RWPE2 (cell line): ENCODE measurements at regions not wholly inside any gene's neighbourhood (a gene's known extent, or its start where the extent isn't known, plus 50 kb on each side); places are given as distances from the start of the nearest gene placed in this dataset.

Experiments
- ATAC-seq: fragments of 200-7000 bp; cut with Tn5 transposase; 3 replicates; pipeline ENCODE4 v1.9.1; 2021; ENCODE audit warnings: low read depth
- DNase-seq: peaks from one replicate; pipeline ENCODE4 v3.0.0-alpha.2; 2020; ENCODE audit warnings: low spot score
- H3K27ac ChIP-seq: fragments of 450-650 bp; 2 replicates; pipeline ENCODE4 v1.5.1; 2017; ENCODE audit warnings: mild to moderate bottlenecking; ENCODE audit not compliant: poor library complexity, severe bottlenecking
- H3K27me3 ChIP-seq: fragments of 250-450 bp; sonication (Bioruptor Pico); 2 replicates; pipeline ENCODE4 v1.5.1; 2021; ENCODE audit warnings: mild to moderate bottlenecking, moderate library complexity; ENCODE audit not compliant: insufficient read depth, poor library complexity, severe bottlenecking
- H3K36me3 ChIP-seq: fragments of 250-450 bp; sonication (Bioruptor Pico); 2 replicates; pipeline ENCODE4 v1.5.1; 2020; ENCODE audit warnings: low read depth, mild to moderate bottlenecking, moderate library complexity
- H3K4me1 ChIP-seq: fragments of 250-450 bp; sonication (Bioruptor Pico); 2 replicates; pipeline ENCODE4 v1.5.1; 2021; ENCODE audit warnings: mild to moderate bottlenecking, moderate library complexity; ENCODE audit not compliant: insufficient read depth, poor library complexity, severe bottlenecking
- H3K4me3 ChIP-seq: fragments of 250-450 bp; sonication (Bioruptor Pico); 2 replicates; pipeline ENCODE4 v1.5.1; 2021; ENCODE audit warnings: mild to moderate bottlenecking, moderate library complexity; ENCODE audit not compliant: severe bottlenecking
- H3K9me3 ChIP-seq: fragments of 250-450 bp; sonication (Bioruptor Pico); 2 replicates; pipeline ENCODE4 v1.5.1; 2021; ENCODE audit warnings: mild to moderate bottlenecking, moderate library complexity; ENCODE audit not compliant: severe bottlenecking
- TF ChIP-seq, protein P1 (sequence below): fragments of 450-650 bp; IDR thresholded peaks from one replicate; pipeline ENCODE4 v1.5.1; 2017; ENCODE audit warnings: mild to moderate bottlenecking, moderate library complexity; ENCODE audit not compliant: poor library complexity, severe bottlenecking

DNA sequence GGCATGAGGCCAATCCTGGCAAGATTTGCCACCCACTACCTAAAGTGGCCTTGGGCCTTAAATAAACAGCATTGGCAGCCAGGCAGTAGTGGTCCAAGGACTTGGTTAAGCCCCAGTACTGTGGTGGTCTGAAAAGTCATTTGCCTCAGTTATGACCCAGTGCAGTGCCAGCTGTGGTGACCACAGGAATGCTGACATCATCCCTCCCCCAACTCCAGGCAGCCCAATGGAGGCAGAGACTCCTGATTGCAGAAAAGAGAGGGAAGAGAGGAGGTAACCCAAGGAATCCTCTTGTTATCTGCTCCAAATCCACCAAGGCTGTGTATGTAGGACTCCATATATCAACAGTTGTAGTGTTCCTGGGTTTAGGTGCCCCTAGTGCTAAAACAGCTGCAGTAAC, 883.6 kb downstream of the SQOR start:
- DNase-seq (no peak), ATAC-seq (no peak)
- H3K4me1 ChIP-seq, result no peaks in the 10 kb centered on the region
- H3K27ac ChIP-seq, result no peak overlapping the region
- TF ChIP-seq, protein P1, sequence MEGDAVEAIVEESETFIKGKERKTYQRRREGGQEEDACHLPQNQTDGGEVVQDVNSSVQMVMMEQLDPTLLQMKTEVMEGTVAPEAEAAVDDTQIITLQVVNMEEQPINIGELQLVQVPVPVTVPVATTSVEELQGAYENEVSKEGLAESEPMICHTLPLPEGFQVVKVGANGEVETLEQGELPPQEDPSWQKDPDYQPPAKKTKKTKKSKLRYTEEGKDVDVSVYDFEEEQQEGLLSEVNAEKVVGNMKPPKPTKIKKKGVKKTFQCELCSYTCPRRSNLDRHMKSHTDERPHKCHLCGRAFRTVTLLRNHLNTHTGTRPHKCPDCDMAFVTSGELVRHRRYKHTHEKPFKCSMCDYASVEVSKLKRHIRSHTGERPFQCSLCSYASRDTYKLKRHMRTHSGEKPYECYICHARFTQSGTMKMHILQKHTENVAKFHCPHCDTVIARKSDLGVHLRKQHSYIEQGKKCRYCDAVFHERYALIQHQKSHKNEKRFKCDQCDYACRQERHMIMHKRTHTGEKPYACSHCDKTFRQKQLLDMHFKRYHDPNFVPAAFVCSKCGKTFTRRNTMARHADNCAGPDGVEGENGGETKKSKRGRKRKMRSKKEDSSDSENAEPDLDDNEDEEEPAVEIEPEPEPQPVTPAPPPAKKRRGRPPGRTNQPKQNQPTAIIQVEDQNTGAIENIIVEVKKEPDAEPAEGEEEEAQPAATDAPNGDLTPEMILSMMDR, result no peak
- H3K4me3 ChIP-seq, result no peak overlapping the region
- peaks cover 7% of the 10 kb centered on the region for H3K9me3 ChIP-seq
- H3K27me3 ChIP-seq, result peaks cover 10% of the 10 kb centered on the region
- no peaks in the 10 kb centered on the region for H3K36me3 ChIP-seq

DNA sequence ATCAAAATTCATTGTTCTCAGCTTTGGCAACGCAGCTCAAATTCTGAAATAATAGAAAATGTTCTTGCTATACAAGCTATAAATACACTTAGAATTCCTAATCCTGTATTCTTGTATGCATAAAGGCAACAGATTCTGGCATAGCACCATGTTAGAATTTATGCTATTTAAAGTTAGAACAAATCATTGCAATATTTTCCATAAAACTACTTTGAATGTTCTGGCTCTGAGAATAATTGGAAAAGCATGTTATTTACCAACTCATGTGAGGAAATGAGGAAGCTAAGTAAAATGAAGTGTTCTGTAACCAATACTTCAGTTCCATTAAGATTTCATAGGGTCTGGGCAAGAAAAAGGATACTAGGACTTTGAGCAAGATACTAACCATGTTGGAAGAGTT, 888.9 kb downstream of the SQOR start:
- no peak for ATAC-seq
- Histone ChIP-seq H3K27ac (no peak overlapping the region), H3K9me3 (peaks cover 3% of the 10 kb centered on the region), H3K4me1 (no peaks in the 10 kb centered on the region), H3K4me3 (no peak overlapping the region), H3K36me3 (no peaks in the 10 kb centered on the region), H3K27me3 (peaks cover 19% of the 10 kb centered on the region)
- DNase-seq, result no peak
- TF ChIP-seq, protein P1, result no peak

DNA sequence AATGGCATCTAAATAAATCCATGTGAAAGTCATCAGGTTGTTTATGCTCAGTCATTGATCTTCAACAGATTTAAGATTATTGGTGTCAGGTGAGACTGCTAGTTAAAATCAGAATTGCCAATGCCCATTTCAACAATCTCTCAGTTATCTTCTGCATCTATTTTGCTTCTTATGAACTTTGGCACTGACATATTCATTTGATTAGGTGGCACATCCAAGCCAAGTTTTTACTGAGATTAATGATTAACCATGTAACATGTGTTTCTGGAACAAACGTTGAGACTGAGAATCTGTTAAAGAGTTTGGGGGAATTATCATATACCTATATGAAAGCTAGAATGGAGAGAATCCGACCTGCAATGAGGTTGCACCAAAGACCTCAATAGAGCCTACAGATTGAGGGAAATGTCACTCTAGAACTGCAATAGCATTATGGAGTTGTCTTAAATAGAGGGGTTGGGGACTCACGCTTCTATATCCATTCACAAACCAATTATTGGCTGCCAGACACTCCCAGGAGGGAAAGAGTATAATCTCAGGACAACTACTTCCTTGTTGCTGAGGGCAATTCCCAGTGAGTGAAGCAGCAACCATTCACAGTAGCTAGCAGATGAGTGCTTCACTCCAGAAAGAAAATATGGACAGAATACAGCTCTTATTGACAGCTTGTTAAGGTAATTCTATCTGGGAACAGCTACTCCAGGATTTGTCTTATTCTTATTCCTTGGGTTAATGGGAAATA, 891.3 kb downstream of the SQOR start:
- Histone ChIP-seq H3K4me3 (no peak overlapping the region), H3K36me3 (no peaks in the 10 kb centered on the region), H3K27ac (no peak overlapping the region), H3K27me3 (peaks cover 19% of the 10 kb centered on the region), H3K9me3 (peaks cover 3% of the 10 kb centered on the region), H3K4me1 (no peaks in the 10 kb centered on the region)
- TF ChIP-seq, protein P1, result no peak
- no peak for ATAC-seq
- DNase-seq, result no peak

DNA sequence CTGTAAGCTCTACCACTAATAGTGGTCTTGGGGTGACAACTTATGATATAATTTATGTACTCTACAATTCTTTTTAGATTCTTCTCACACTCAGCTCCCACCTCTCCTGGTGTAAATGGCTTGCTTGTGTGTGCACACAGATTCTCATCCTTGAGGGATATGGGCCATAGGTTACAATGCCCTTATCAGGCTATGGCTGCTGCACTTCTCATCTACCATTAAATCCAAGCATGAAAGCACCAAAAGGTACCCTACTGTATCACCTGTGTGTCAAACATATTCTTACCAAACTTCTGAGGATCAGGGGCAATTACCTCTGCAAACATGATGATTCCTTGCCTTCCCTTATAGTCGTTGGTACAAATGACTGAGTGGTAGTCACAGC, 891.9 kb downstream of the SQOR start:
- no peak for DNase-seq
- Histone ChIP-seq H3K4me1 (no peaks in the 10 kb centered on the region), H3K27me3 (peaks cover 19% of the 10 kb centered on the region), H3K4me3 (no peak overlapping the region), H3K27ac (no peak overlapping the region), H3K9me3 (peaks cover 3% of the 10 kb centered on the region), H3K36me3 (no peaks in the 10 kb centered on the region)
- ATAC-seq, result no peak
- TF ChIP-seq, protein P1, result no peak

DNA sequence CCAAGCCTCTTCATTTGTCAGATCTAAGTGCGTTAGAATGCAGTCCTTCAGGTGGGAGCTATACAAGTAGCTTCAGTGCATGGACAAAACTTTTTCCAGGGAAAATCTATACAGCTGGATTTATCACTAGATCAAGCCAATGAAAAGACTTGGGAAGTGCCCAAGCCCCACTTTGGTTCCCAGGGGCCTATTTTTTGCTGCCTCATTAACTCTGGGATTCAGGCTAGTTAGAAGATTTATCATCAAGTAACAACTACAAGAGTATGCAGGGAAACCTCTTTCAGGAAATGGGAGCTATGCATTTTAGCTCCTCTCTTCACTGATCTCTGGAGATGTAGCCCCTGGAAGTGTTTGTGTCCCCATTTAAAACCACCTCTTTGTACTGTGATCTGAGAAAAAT, 908.8 kb downstream of the SQOR start:
- TF ChIP-seq, protein P1, result no peak
- Histone ChIP-seq H3K9me3 (peaks cover 2% of the 10 kb centered on the region), H3K27ac (no peak overlapping the region), H3K4me1 (no peaks in the 10 kb centered on the region), H3K4me3 (no peak overlapping the region), H3K27me3 (peaks cover 5% of the 10 kb centered on the region), H3K36me3 (no peaks in the 10 kb centered on the region)
- ATAC-seq, result no peak
- no peak for DNase-seq
